ENCODE measurements at regions not wholly inside any gene's neighbourhood (a gene's known extent, or its start where the extent isn't known, plus 50 kb on each side); places are given as distances from the start of the nearest gene placed in this dataset.

- TF ChIP-seq, protein P1, sequence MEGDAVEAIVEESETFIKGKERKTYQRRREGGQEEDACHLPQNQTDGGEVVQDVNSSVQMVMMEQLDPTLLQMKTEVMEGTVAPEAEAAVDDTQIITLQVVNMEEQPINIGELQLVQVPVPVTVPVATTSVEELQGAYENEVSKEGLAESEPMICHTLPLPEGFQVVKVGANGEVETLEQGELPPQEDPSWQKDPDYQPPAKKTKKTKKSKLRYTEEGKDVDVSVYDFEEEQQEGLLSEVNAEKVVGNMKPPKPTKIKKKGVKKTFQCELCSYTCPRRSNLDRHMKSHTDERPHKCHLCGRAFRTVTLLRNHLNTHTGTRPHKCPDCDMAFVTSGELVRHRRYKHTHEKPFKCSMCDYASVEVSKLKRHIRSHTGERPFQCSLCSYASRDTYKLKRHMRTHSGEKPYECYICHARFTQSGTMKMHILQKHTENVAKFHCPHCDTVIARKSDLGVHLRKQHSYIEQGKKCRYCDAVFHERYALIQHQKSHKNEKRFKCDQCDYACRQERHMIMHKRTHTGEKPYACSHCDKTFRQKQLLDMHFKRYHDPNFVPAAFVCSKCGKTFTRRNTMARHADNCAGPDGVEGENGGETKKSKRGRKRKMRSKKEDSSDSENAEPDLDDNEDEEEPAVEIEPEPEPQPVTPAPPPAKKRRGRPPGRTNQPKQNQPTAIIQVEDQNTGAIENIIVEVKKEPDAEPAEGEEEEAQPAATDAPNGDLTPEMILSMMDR (IDR thresholded peaks at IDR 0.05), result no peak
- no peak for TF ChIP-seq POLR2A (IDR thresholded peaks at IDR 0.05)
Observed at GRCh38 chr13:76792731-76793347, 93.4 kb downstream of the KCTD12 start.
